Spleen (tissue), 7 donors: ENCODE measurements at regions not wholly inside any gene's neighbourhood (a gene's known extent, or its start where the extent isn't known, plus 50 kb on each side); places are given as distances from the start of the nearest gene placed in this dataset.

Source experiments
- POLR2AphosphoS5 ChIP-seq, 3 donors: sonication (generic); formaldehyde crosslinking; IDR thresholded peaks; one replicate each; pipeline ENCODE4 v1.5.1; 2017; ENCODE audit warnings: antibody characterized with exemption in 3 of 3
- TF ChIP-seq, protein P1 (sequence below), 11 experiments: fragments of 200-600 bp in 7 of 11; fragments of 450-650 bp in 4 of 11; sonication (generic) in 4 of 11; IDR thresholded peaks in 8 of 11; conservative IDR thresholded peaks in 3 of 11; 1 replicate in 7 of 11; 2 replicates in 4 of 11; pipeline versions ENCODE4 v1.4.0 to v1.8.0; 2016 to 2021; ENCODE audit warnings: antibody characterized with exemption in 11 of 11, inconsistent platforms in 4 of 11, mild to moderate bottlenecking in 1 of 11
- donor health status: DM: no; HTN: no; CAD: no; lungs with moderate emphysema.
- donor health status: DM: no; HTN: no; CAD: no.
- donor health status: DM: no; HTN: no; CAD: no.

- TF ChIP-seq, protein P1, sequence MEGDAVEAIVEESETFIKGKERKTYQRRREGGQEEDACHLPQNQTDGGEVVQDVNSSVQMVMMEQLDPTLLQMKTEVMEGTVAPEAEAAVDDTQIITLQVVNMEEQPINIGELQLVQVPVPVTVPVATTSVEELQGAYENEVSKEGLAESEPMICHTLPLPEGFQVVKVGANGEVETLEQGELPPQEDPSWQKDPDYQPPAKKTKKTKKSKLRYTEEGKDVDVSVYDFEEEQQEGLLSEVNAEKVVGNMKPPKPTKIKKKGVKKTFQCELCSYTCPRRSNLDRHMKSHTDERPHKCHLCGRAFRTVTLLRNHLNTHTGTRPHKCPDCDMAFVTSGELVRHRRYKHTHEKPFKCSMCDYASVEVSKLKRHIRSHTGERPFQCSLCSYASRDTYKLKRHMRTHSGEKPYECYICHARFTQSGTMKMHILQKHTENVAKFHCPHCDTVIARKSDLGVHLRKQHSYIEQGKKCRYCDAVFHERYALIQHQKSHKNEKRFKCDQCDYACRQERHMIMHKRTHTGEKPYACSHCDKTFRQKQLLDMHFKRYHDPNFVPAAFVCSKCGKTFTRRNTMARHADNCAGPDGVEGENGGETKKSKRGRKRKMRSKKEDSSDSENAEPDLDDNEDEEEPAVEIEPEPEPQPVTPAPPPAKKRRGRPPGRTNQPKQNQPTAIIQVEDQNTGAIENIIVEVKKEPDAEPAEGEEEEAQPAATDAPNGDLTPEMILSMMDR (IDR thresholded peaks at IDR 0.05 in 8 of 11, conservative IDR thresholded peaks at IDR 0.05 in 3 of 11) = no peak
- no peak for TF ChIP-seq POLR2AphosphoS5 (IDR thresholded peaks at IDR 0.05)
These were observed 194.8 kb downstream of the MIAT start for GRCh38 chr22:26852176-26852575.
